MM.1S (cell line): ENCODE measurements at regions not wholly inside any gene's neighbourhood (a gene's known extent, or its start where the extent isn't known, plus 50 kb on each side); places are given as distances from the start of the nearest gene placed in this dataset.
"Not testable (repeated sequence)": the region's sequence is repeated elsewhere in the genome, so short reads cannot be mapped to it uniquely, and the experiment has no call there.

Experiments
- CTCF ChIP-seq: fragments of 300-600 bp; sonication (generic); IDR thresholded peaks from 2 replicates; pipeline ENCODE4 v1.5.1; 2016; ENCODE audit warnings: antibody characterized with exemption, low read length, mixed read lengths
- EZH2phosphoT487 ChIP-seq: fragments of 300-600 bp; sonication (generic); IDR thresholded peaks from 2 replicates; pipeline ENCODE4 v1.6.1; 2018; ENCODE audit warnings: antibody characterized with exemption, low read length

- not testable (repeated sequence) for TF ChIP-seq CTCF, EZH2phosphoT487
These were observed 139.9 kb downstream of the NPIPB11 start for GRCh38 chr16:29266612-29267011.
